ENCODE measurements at regions not wholly inside any gene's neighbourhood (a gene's known extent, or its start where the extent isn't known, plus 50 kb on each side); places are given as distances from the start of the nearest gene placed in this dataset.

DNA sequence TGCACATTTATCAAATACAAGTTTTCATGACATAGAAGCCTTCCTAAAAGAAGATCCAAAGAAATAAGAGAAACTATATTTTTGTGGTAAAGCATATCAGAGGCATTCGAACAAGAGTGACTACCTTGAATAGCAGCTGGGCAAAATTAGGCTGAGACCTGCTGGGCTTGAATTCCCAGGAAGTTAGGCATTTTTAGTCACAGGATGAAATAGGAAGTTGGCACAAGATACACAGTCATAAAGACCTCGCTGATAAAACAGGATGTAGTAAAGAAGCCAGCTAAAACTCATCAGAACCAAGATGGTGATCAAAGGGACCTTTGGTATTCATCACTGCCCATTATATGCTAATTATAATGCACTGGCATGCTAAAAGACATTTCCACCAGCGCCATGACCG, 1302.3 kb upstream of the NRXN1 start:
- no peak overlapping the region for H3K27ac ChIP-seq (ENCODE audit: insufficient read depth, low read length, poor library complexity, severe bottlenecking)
- DNase-seq, result no peak
- no peak overlapping the region for H3K4me3 ChIP-seq (ENCODE audit: insufficient read depth, low read depth, low read length, poor library complexity, severe bottlenecking)
- H3K9me3 ChIP-seq (ENCODE audit: control insufficient read depth, low read length), result no peaks in the 10 kb centered on the region
- no peaks in the 10 kb centered on the region for H3K36me3 ChIP-seq (ENCODE audit: control insufficient read depth, insufficient read depth, low read length)
- no peaks in the 10 kb centered on the region for H3K27me3 ChIP-seq (replicated peaks; ENCODE audit: control insufficient read depth, insufficient read depth, low read length, poor library complexity, severe bottlenecking)
- H3K4me1 ChIP-seq (ENCODE audit: control insufficient read depth, insufficient read depth, low read length, poor library complexity, severe bottlenecking), result no peaks in the 10 kb centered on the region

- H3K27me3 ChIP-seq (replicated peaks; ENCODE audit: control insufficient read depth, insufficient read depth, low read length, poor library complexity, severe bottlenecking), result no peaks in the 10 kb centered on the region
- H3K4me3 ChIP-seq (ENCODE audit: insufficient read depth, low read depth, low read length, poor library complexity, severe bottlenecking), result no peak overlapping the region
- DNase-seq, result no peak
- H3K9me3 ChIP-seq (ENCODE audit: control insufficient read depth, low read length), result no peaks in the 10 kb centered on the region
- no peaks in the 10 kb centered on the region for H3K4me1 ChIP-seq (ENCODE audit: control insufficient read depth, insufficient read depth, low read length, poor library complexity, severe bottlenecking)
- H3K36me3 ChIP-seq (ENCODE audit: control insufficient read depth, insufficient read depth, low read length), result no peaks in the 10 kb centered on the region
- H3K27ac ChIP-seq (ENCODE audit: insufficient read depth, low read length, poor library complexity, severe bottlenecking), result no peak overlapping the region
Observed at GRCh38 chr2:52327641-52328040, 1295.7 kb upstream of the NRXN1 start.

DNA sequence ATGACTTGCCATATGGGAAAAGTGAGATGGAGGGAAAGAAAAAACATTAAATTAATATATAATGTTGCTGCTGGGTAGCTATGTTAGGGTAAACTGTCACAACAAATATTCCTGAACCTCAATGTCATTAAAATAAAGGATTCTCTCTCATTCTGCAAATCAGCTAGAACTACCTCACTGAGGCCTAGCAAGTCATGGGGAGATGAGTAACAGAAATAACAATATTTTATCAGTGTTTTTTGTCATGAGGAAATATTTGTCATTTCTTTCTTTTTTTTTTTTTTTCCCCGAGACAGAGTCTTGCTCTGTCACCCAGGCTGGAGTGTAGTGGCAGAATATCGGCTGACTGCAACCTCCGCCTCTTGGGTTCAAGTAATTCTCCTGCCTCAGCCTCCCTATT, 1282.3 kb upstream of the NRXN1 start:
- Histone ChIP-seq H3K36me3 (ENCODE audit: control insufficient read depth, insufficient read depth, low read length) (no peaks in the 10 kb centered on the region), H3K4me1 (ENCODE audit: control insufficient read depth, insufficient read depth, low read length, poor library complexity, severe bottlenecking) (no peaks in the 10 kb centered on the region), H3K27ac (ENCODE audit: insufficient read depth, low read length, poor library complexity, severe bottlenecking) (no peak overlapping the region), H3K4me3 (ENCODE audit: insufficient read depth, low read depth, low read length, poor library complexity, severe bottlenecking) (no peak overlapping the region), H3K27me3 (replicated peaks; ENCODE audit: control insufficient read depth, insufficient read depth, low read length, poor library complexity, severe bottlenecking) (no peaks in the 10 kb centered on the region), H3K9me3 (ENCODE audit: control insufficient read depth, low read length) (no peaks in the 10 kb centered on the region)
- no peak for DNase-seq

DNA sequence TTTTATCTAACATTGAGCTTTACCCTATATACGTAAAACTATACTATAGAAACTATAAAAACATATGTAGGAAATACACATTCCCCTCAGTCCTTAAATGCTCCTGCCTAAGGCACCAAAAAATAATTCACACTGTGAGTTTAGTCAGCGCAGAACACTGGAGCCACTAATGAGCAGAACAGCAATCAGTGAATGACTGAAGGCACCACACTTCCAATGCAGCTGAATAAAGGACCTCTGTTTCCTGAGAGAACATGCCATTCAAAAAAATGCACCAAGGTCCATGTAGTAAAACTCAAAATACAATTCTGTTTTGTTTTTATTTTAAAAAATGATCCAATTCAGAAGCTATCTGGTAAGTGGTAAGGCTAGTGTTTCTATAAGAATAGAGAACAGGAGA, 1280.6 kb upstream of the NRXN1 start:
- Histone ChIP-seq H3K4me1 (ENCODE audit: control insufficient read depth, insufficient read depth, low read length, poor library complexity, severe bottlenecking) (no peaks in the 10 kb centered on the region), H3K36me3 (ENCODE audit: control insufficient read depth, insufficient read depth, low read length) (no peaks in the 10 kb centered on the region), H3K27me3 (replicated peaks; ENCODE audit: control insufficient read depth, insufficient read depth, low read length, poor library complexity, severe bottlenecking) (no peaks in the 10 kb centered on the region), H3K4me3 (ENCODE audit: insufficient read depth, low read depth, low read length, poor library complexity, severe bottlenecking) (no peak overlapping the region), H3K27ac (ENCODE audit: insufficient read depth, low read length, poor library complexity, severe bottlenecking) (no peak overlapping the region), H3K9me3 (ENCODE audit: control insufficient read depth, low read length) (no peaks in the 10 kb centered on the region)
- no peak for DNase-seq

- no peaks in the 10 kb centered on the region for H3K36me3 ChIP-seq (ENCODE audit: control insufficient read depth, insufficient read depth, low read length)
- no peak overlapping the region for H3K27ac ChIP-seq (ENCODE audit: insufficient read depth, low read length, poor library complexity, severe bottlenecking)
- no peaks in the 10 kb centered on the region for H3K4me1 ChIP-seq (ENCODE audit: control insufficient read depth, insufficient read depth, low read length, poor library complexity, severe bottlenecking)
- H3K9me3 ChIP-seq (ENCODE audit: control insufficient read depth, low read length), result no peaks in the 10 kb centered on the region
- H3K4me3 ChIP-seq (ENCODE audit: insufficient read depth, low read depth, low read length, poor library complexity, severe bottlenecking), result no peak overlapping the region
- DNase-seq, result no peak
- H3K27me3 ChIP-seq (replicated peaks; ENCODE audit: control insufficient read depth, insufficient read depth, low read length, poor library complexity, severe bottlenecking), result no peaks in the 10 kb centered on the region
Observed at GRCh38 chr2:52311862-52312261, 1279.9 kb upstream of the NRXN1 start.

GRCh38 chr2:52308156-52308555, 1276.2 kb upstream of the NRXN1 start:
- no peak overlapping the region for H3K27ac ChIP-seq (ENCODE audit: insufficient read depth, low read length, poor library complexity, severe bottlenecking)
- DNase-seq, result no peak
- no peaks in the 10 kb centered on the region for H3K36me3 ChIP-seq (ENCODE audit: control insufficient read depth, insufficient read depth, low read length)
- H3K9me3 ChIP-seq (ENCODE audit: control insufficient read depth, low read length), result no peaks in the 10 kb centered on the region
- no peaks in the 10 kb centered on the region for H3K4me1 ChIP-seq (ENCODE audit: control insufficient read depth, insufficient read depth, low read length, poor library complexity, severe bottlenecking)
- no peaks in the 10 kb centered on the region for H3K27me3 ChIP-seq (replicated peaks; ENCODE audit: control insufficient read depth, insufficient read depth, low read length, poor library complexity, severe bottlenecking)
- H3K4me3 ChIP-seq (ENCODE audit: insufficient read depth, low read depth, low read length, poor library complexity, severe bottlenecking), result no peak overlapping the region

DNA sequence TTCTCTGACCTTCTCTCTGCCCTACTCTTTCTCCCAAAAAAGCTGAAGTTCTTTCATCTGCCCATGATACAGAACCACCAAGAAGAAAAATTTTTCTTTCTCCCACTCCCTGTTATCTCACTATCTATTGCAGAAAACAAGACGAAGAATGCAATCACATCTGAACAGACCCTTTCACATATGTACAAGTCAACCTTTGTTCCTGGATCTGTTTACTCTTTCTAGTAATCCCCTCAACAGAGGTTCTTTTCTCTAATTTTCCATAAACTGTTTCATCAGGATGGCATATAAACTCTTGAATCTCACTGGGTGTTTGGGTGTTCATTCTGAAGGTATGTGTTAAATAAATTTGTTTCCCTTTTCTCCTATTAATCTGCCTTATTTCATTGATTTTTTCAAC, 1262.7 kb upstream of the NRXN1 start:
- H3K27ac ChIP-seq (ENCODE audit: insufficient read depth, low read length, poor library complexity, severe bottlenecking), result no peak overlapping the region
- no peaks in the 10 kb centered on the region for H3K9me3 ChIP-seq (ENCODE audit: control insufficient read depth, low read length)
- no peaks in the 10 kb centered on the region for H3K36me3 ChIP-seq (ENCODE audit: control insufficient read depth, insufficient read depth, low read length)
- no peaks in the 10 kb centered on the region for H3K4me1 ChIP-seq (ENCODE audit: control insufficient read depth, insufficient read depth, low read length, poor library complexity, severe bottlenecking)
- no peak overlapping the region for H3K4me3 ChIP-seq (ENCODE audit: insufficient read depth, low read depth, low read length, poor library complexity, severe bottlenecking)
- no peaks in the 10 kb centered on the region for H3K27me3 ChIP-seq (replicated peaks; ENCODE audit: control insufficient read depth, insufficient read depth, low read length, poor library complexity, severe bottlenecking)
- no peak for DNase-seq

DNA sequence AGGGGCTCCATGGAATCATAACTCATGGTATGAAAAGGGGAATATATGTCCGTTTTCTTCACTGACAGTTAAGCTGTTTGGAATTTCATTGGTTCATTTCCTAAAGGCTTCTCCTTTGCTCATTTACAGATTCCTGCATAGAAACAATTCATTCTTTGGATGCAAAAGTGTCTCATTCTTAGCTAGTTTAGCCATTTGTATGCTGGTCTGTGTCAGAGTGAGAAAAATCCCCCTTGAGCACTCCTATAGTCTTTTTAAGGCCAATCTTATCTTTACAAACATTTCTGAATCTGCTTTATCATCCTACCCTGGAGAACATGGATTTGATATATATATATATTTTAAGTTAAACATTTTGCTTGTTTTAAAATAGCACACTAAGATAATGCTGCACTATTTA, 1260.9 kb upstream of the NRXN1 start:
- no peak for DNase-seq
- Histone ChIP-seq H3K27me3 (replicated peaks; ENCODE audit: control insufficient read depth, insufficient read depth, low read length, poor library complexity, severe bottlenecking) (no peaks in the 10 kb centered on the region), H3K36me3 (ENCODE audit: control insufficient read depth, insufficient read depth, low read length) (no peaks in the 10 kb centered on the region), H3K9me3 (ENCODE audit: control insufficient read depth, low read length) (no peaks in the 10 kb centered on the region), H3K4me1 (ENCODE audit: control insufficient read depth, insufficient read depth, low read length, poor library complexity, severe bottlenecking) (no peaks in the 10 kb centered on the region), H3K4me3 (ENCODE audit: insufficient read depth, low read depth, low read length, poor library complexity, severe bottlenecking) (no peak overlapping the region), H3K27ac (ENCODE audit: insufficient read depth, low read length, poor library complexity, severe bottlenecking) (no peak overlapping the region)

DNA sequence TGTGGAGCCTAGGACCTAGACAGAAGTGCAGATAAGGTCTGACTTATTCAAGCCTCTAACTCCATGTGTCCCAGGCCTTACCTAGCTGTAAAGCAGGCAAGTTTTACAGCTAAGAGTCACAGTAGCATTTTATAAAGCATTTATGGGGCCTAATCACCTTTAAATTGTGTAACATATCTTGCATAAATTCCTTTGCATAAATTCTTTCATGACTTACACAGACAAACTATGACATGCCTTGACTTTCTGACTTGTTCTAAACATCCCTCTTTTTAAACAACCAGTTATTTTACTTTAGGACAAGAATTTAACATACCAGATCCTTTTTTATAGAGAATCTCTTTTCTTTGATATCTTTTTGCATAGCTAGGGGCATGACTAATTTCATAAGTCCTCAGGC, 1257.8 kb upstream of the NRXN1 start:
- Histone ChIP-seq H3K4me1 (ENCODE audit: control insufficient read depth, insufficient read depth, low read length, poor library complexity, severe bottlenecking) (no peaks in the 10 kb centered on the region), H3K27me3 (replicated peaks; ENCODE audit: control insufficient read depth, insufficient read depth, low read length, poor library complexity, severe bottlenecking) (no peaks in the 10 kb centered on the region), H3K27ac (ENCODE audit: insufficient read depth, low read length, poor library complexity, severe bottlenecking) (no peak overlapping the region), H3K36me3 (ENCODE audit: control insufficient read depth, insufficient read depth, low read length) (no peaks in the 10 kb centered on the region), H3K4me3 (ENCODE audit: insufficient read depth, low read depth, low read length, poor library complexity, severe bottlenecking) (no peak overlapping the region), H3K9me3 (ENCODE audit: control insufficient read depth, low read length) (no peaks in the 10 kb centered on the region)
- no peak for DNase-seq

- no peak overlapping the region for H3K4me3 ChIP-seq (ENCODE audit: insufficient read depth, low read depth, low read length, poor library complexity, severe bottlenecking)
- H3K27me3 ChIP-seq (replicated peaks; ENCODE audit: control insufficient read depth, insufficient read depth, low read length, poor library complexity, severe bottlenecking), result no peaks in the 10 kb centered on the region
- H3K27ac ChIP-seq (ENCODE audit: insufficient read depth, low read length, poor library complexity, severe bottlenecking), result no peak overlapping the region
- DNase-seq, result no peak
- no peaks in the 10 kb centered on the region for H3K9me3 ChIP-seq (ENCODE audit: control insufficient read depth, low read length)
- no peaks in the 10 kb centered on the region for H3K36me3 ChIP-seq (ENCODE audit: control insufficient read depth, insufficient read depth, low read length)
- no peaks in the 10 kb centered on the region for H3K4me1 ChIP-seq (ENCODE audit: control insufficient read depth, insufficient read depth, low read length, poor library complexity, severe bottlenecking)
Observed at GRCh38 chr2:52288596-52288995, 1256.7 kb upstream of the NRXN1 start.

All from effector memory CD4-positive, alpha-beta T cell (primary cell).